ENCODE measurements at regions not wholly inside any gene's neighbourhood (a gene's known extent, or its start where the extent isn't known, plus 50 kb on each side); places are given as distances from the start of the nearest gene placed in this dataset.

GRCh38 chr1:184860985-184861754 lies 106.5 kb upstream of the EDEM3 start:
- TF ChIP-seq CTCF (IDR thresholded peaks at IDR 0.05; ENCODE audit: low read length): no peak
- no peak for TF ChIP-seq EZH2 (IDR thresholded peaks at IDR 0.05; ENCODE audit: borderline replicate concordance, low read length)

Data from OCI-LY1 (cell line).